IMR-90 (cell line): ENCODE measurements at regions not wholly inside any gene's neighbourhood (a gene's known extent, or its start where the extent isn't known, plus 50 kb on each side); places are given as distances from the start of the nearest gene placed in this dataset.

Experiments used
- ATAC-seq: fragments of 200-7000 bp; cut with Tn5 transposase; 2 replicates; pipeline ENCODE4 v1.9.1; 2020; ENCODE audit warnings: low read depth, mild to moderate bottlenecking, moderate library complexity
- BruUV-seq: library from RNA; stranded (reverse); fragments of 400-500 nt; replicated peaks from 2 replicates; lab custom pipeline; 2021; lab: Mats Ljungman, UMichigan
- CTCF ChIA-PET: fragments of 300-600 bp; formaldehyde crosslinking; extraction: SDS; loops from one replicate; lab custom pipeline; 2021; ENCODE audit warnings: antibody characterized with exemption; lab: Yijun Ruan, JAX
- POLR2A ChIA-PET: fragments of 300-600 bp; sonication (Branson Sonifier 250); formaldehyde crosslinking; loops from one replicate; lab custom pipeline; 2022; ENCODE audit warnings: antibody characterized with exemption; ENCODE audit not compliant: unreplicated experiment; lab: Charles Lee
- DNase-seq: peaks from one replicate; pipeline ENCODE4 v3.0.0; 2013
- H2AFZ ChIP-seq: replicated peaks from 2 replicates; pipeline ENCODE3; 2013; ENCODE audit warnings: low read length, mild to moderate bottlenecking; ENCODE audit not compliant: poor library complexity
- H2AK5ac ChIP-seq: 2 replicates; pipeline ENCODE4 v1.6.1; 2013; ENCODE audit warnings: low read depth, low read length, inconsistent platforms
- H2AK9ac ChIP-seq: replicated peaks from 2 replicates; pipeline ENCODE3; 2013; ENCODE audit warnings: mild to moderate bottlenecking, low read depth, low read length, moderate library complexity; ENCODE audit not compliant: poor library complexity
- H2BK120ac ChIP-seq: 2 replicates; pipeline ENCODE4 v1.6.1; 2013; ENCODE audit warnings: low read depth, low read length, inconsistent platforms
- H2BK15ac ChIP-seq: 3 replicates; pipeline ENCODE4 v1.6.1; 2013; ENCODE audit warnings: low read depth, low read length, inconsistent platforms
- H2BK20ac ChIP-seq: 2 replicates; pipeline ENCODE4 v1.6.1; 2013; ENCODE audit warnings: low read depth, mild to moderate bottlenecking, inconsistent platforms, low read length, moderate library complexity
- H2BK5ac ChIP-seq: 2 replicates; pipeline ENCODE4 v1.6.1; 2013; ENCODE audit warnings: mild to moderate bottlenecking, low read depth, low read length, inconsistent platforms; ENCODE audit not compliant: poor library complexity, severe bottlenecking
- H3K14ac ChIP-seq: replicated peaks from 2 replicates; pipeline ENCODE4 v1.6.1; 2013; ENCODE audit warnings: low read depth, low read length, inconsistent platforms
- H3K18ac ChIP-seq: 2 replicates; pipeline ENCODE4 v1.6.1; 2013; ENCODE audit warnings: low read depth, low read length, control low read depth
- H3K23ac ChIP-seq: 2 replicates; pipeline ENCODE4 v1.6.1; 2013; ENCODE audit warnings: low read depth, low read length, inconsistent platforms
- H3K27ac ChIP-seq: 2 replicates; pipeline ENCODE4 v1.5.1; 2013; ENCODE audit warnings: mild to moderate bottlenecking, control low read depth, low read length; ENCODE audit not compliant: insufficient read depth
- H3K27me3 ChIP-seq: 2 replicates; pipeline ENCODE4 v1.6.1; 2013; ENCODE audit warnings: low read length; ENCODE audit not compliant: control insufficient read depth, insufficient read depth
- H3K36me3 ChIP-seq: 2 replicates; pipeline ENCODE4 v1.6.1; 2013; ENCODE audit warnings: low read length, mixed read lengths; ENCODE audit not compliant: control insufficient read depth, insufficient read depth
- H3K4ac ChIP-seq: 2 replicates; pipeline ENCODE4 v1.6.1; 2013; ENCODE audit warnings: low read depth, low read length, inconsistent platforms
- H3K4me1 ChIP-seq: 2 replicates; pipeline ENCODE4 v1.6.1; 2013; ENCODE audit warnings: low read length, mixed read lengths; ENCODE audit not compliant: control insufficient read depth, insufficient read depth
- H3K4me2 ChIP-seq: 2 replicates; pipeline ENCODE4 v1.6.1; 2013; ENCODE audit warnings: low read depth, mild to moderate bottlenecking, control low read depth, low read length, moderate library complexity
- H3K4me3 ChIP-seq: 2 replicates; pipeline ENCODE4 v1.5.1; 2013; ENCODE audit warnings: low read depth, mild to moderate bottlenecking, control low read depth, low read length, moderate library complexity; ENCODE audit not compliant: insufficient read depth
- H3K56ac ChIP-seq: 2 replicates; pipeline ENCODE4 v1.6.1; 2013; ENCODE audit warnings: low read length, inconsistent platforms; ENCODE audit not compliant: insufficient read depth; ENCODE audit errors: extremely low read depth
- H3K79me1 ChIP-seq, 2 experiments: 2 replicates each; pipeline ENCODE4 v1.6.1; 2013; ENCODE audit warnings: low read length in 2 of 2, inconsistent platforms in 1 of 2, low read depth in 1 of 2
- H3K9ac ChIP-seq: 2 replicates; pipeline ENCODE4 v1.6.1; 2013; ENCODE audit warnings: low read depth, low read length, control low read depth
- H3K9me1 ChIP-seq: 2 replicates; pipeline ENCODE4 v1.6.1; 2013; ENCODE audit warnings: low read length, inconsistent platforms; ENCODE audit not compliant: insufficient read depth
- H3K9me3 ChIP-seq: 2 replicates; pipeline ENCODE4 v1.6.1; 2013; ENCODE audit warnings: low read length; ENCODE audit not compliant: control insufficient read depth, insufficient read depth
- H4K20me1 ChIP-seq: 2 replicates; pipeline ENCODE4 v1.6.1; 2013; ENCODE audit warnings: low read length, inconsistent platforms; ENCODE audit not compliant: insufficient read depth
- H4K5ac ChIP-seq: 2 replicates; pipeline ENCODE4 v1.6.1; 2013; ENCODE audit warnings: mild to moderate bottlenecking, low read depth, low read length, control low read depth
- H4K8ac ChIP-seq, 2 experiments: 2 replicates each; pipeline ENCODE4 v1.6.1; 2013; ENCODE audit warnings: low read depth in 2 of 2, low read length in 2 of 2, control low read depth in 1 of 2, inconsistent platforms in 1 of 2
- H4K91ac ChIP-seq: 2 replicates; pipeline ENCODE4 v1.6.1; 2013; ENCODE audit warnings: low read depth, low read length, inconsistent platforms; ENCODE audit not compliant: insufficient read depth
- BHLHE40 ChIP-seq: fragments of 150-350 bp; IDR thresholded peaks from 2 replicates; pipeline ENCODE4 v1.6.1; 2016; ENCODE audit warnings: mild to moderate bottlenecking, low read depth, low read length
- CEBPB ChIP-seq: IDR thresholded peaks from 2 replicates; pipeline ENCODE4 v1.6.1; 2012; ENCODE audit warnings: low read depth, low read length, improper control_type of control experiment
- CHD1 ChIP-seq: IDR thresholded peaks from 2 replicates; pipeline ENCODE4 v1.6.1; 2012; ENCODE audit warnings: low read depth, low read length, improper control_type of control experiment
- ELK1 ChIP-seq: fragments of 150-350 bp; IDR thresholded peaks from 2 replicates; pipeline ENCODE4 v1.6.1; 2016; ENCODE audit warnings: low read depth, mild to moderate bottlenecking, low read length, moderate library complexity, borderline replicate concordance
- FOS ChIP-seq: fragments of 150-350 bp; IDR thresholded peaks from 2 replicates; pipeline ENCODE4 v1.6.1; 2016; ENCODE audit warnings: low read depth, low read length
- MAFK ChIP-seq: IDR thresholded peaks from 2 replicates; pipeline ENCODE4 v1.6.1; 2012; ENCODE audit warnings: low read depth, low read length, improper control_type of control experiment
- MAZ ChIP-seq: IDR thresholded peaks from 2 replicates; pipeline ENCODE4 v1.6.1; 2012; ENCODE audit warnings: low read depth, mild to moderate bottlenecking, low read length, improper control_type of control experiment, moderate library complexity, borderline replicate concordance
- NFE2L2 ChIP-seq: fragments of 150-350 bp; IDR thresholded peaks from 2 replicates; pipeline ENCODE4 v1.6.1; 2016; ENCODE audit warnings: low read depth, mild to moderate bottlenecking, low read length
- POLR2A ChIP-seq: IDR thresholded peaks from 2 replicates; pipeline ENCODE4 v1.6.1; 2012; ENCODE audit warnings: mild to moderate bottlenecking, low read depth, low read length
- RAD21 ChIP-seq: IDR thresholded peaks from 2 replicates; pipeline ENCODE4 v1.6.1; 2012; ENCODE audit warnings: low read length, improper control_type of control experiment
- RCOR1 ChIP-seq: IDR thresholded peaks from 2 replicates; pipeline ENCODE4 v1.6.1; 2012; ENCODE audit warnings: mild to moderate bottlenecking, low read length, improper control_type of control experiment; ENCODE audit not compliant: insufficient replicate concordance
- RFX5 ChIP-seq: IDR thresholded peaks from 2 replicates; pipeline ENCODE4 v1.8.0; 2012; ENCODE audit warnings: low read depth, mild to moderate bottlenecking, low read length, moderate library complexity
- SMC3 ChIP-seq: fragments of 150-350 bp; IDR thresholded peaks from 2 replicates; pipeline ENCODE4 v1.6.1; 2016; ENCODE audit warnings: low read depth, mild to moderate bottlenecking, antibody characterized with exemption, low read length, moderate library complexity
- USF2 ChIP-seq: fragments of 150-350 bp; IDR thresholded peaks from 2 replicates; pipeline ENCODE4 v1.6.1; 2017; ENCODE audit warnings: mild to moderate bottlenecking, antibody characterized with exemption, low read length, low read depth
- WGBS, 2 experiments: methylation state at CpG; one replicate each; pipeline versions ENCODE4 v1.1.5 to v1.1.7; 2013; ENCODE audit warnings: missing lambda C conversion rate in 2 of 2; ENCODE audit not compliant: insufficient read length in 1 of 2; ENCODE audit errors: extremely low coverage in 2 of 2; 5-methylcytosine and 5-hydroxymethylcytosine counted together
- dilution Hi-C: fragments of 300-500 bp; cut with HindIII; formaldehyde crosslinking; loops from one replicate; pipeline ENCODE4 v1.14.3; 2018; ENCODE audit warnings: low sequenced_read_pairs; ENCODE audit not compliant: unreplicated experiment
- in situ Hi-C: fragments of 300-500 bp; cut with MboI; formaldehyde crosslinking; loops from 3 replicates; pipeline ENCODE4 v1.14.3; 2019; ENCODE audit warnings: low sequenced_read_pairs, inconsistent platforms, mixed read lengths
- intact Hi-C: fragments of 100-400 bp; cut with micrococcal nuclease; formaldehyde crosslinking; loops from 2 replicates; pipeline ENCODE4 v1.10.0; 2022

DNA sequence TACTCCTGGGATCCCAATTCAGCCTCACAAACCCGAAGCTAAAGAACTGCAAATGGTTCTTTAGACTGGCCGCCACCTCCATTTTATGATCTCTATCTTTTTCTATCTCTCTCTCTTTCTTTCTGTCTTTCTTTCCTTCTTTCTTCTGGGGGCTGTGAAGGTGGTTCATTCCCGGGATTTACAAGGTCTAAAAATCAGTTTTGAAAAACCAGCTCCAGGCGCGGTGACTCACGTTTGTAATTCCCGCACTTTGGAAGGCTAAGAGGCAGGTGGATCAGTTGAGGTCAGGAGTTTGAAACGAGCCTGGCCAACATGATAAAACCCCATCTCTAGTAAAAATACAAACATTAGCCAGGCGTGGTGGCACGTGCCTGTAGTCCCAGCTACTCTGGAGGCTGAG lies 67.2 kb upstream of the VASH1 start:
- Histone ChIP-seq H2BK120ac (no peak overlapping the region), H3K18ac (no peak overlapping the region), H3K14ac (no peak overlapping the region), H3K27me3 (peaks cover 2% of the 10 kb centered on the region; the same call in 1 of the 2 replicates), H2BK20ac (no peak overlapping the region), H3K4me1 (no peaks in the 10 kb centered on the region), H3K4ac (no peak overlapping the region), H4K8ac (no peak overlapping the region), H2BK5ac (no peak overlapping the region), H2AK5ac (no peak overlapping the region), H2AK9ac (no peak overlapping the region), H4K20me1 (no peaks in the 10 kb centered on the region), H4K91ac (no peak overlapping the region), H4K5ac (no peak overlapping the region), H3K36me3 (no peaks in the 10 kb centered on the region), H3K56ac (no peak overlapping the region), H3K9ac (no peak overlapping the region), H3K4me2 (no peak overlapping the region), H3K79me1 (no peaks in the 10 kb centered on the region), H2BK15ac (no peak overlapping the region), H3K9me1 (no peaks in the 10 kb centered on the region), H3K23ac (no peak overlapping the region), H3K4me3 (no peak overlapping the region), H2AFZ (no peak overlapping the region), H3K9me3 (no peaks in the 10 kb centered on the region), H3K27ac (no peak overlapping the region)
- POLR2A ChIA-PET, result no interaction called here
- in situ Hi-C loops, result no loop called here
- TF ChIP-seq CHD1 (no peak), NFE2L2 (no peak), RFX5 (no peak), ELK1 (no peak), SMC3 (no peak), MAFK (no peak), RCOR1 (no peak), MAZ (no peak), USF2 (no peak), BHLHE40 (no peak), RAD21 (no peak), CEBPB (no peak), POLR2A (no peak), FOS (no peak)
- BruUV-seq, result no TSS peak
- CTCF ChIA-PET, result interaction anchor here (1.3 kb wide), 1 partner anchor 16 kb away, joined by 4 read pairs; no protein-coding TSS in a partner anchor
- no CpG with 5 or more reads among the region's 10 CpGs for WGBS, 2 experiments
- DNase-seq (no peak), ATAC-seq (no peak)
- dilution Hi-C loops, result no loop called here
- intact Hi-C loops, result no loop called here
